ENCODE measurements at regions not wholly inside any gene's neighbourhood (a gene's known extent, or its start where the extent isn't known, plus 50 kb on each side); places are given as distances from the start of the nearest gene placed in this dataset.

GRCh38 chr21:16587141-16587581 lies 857.4 kb downstream of the USP25 start:
- DNase-seq (ENCODE audit: low read depth) = peak; percentile 48

GRCh38 chr21:16587681-16588375 lies 858.0 kb downstream of the USP25 start:
- peak; percentile 82 for DNase-seq (ENCODE audit: low read depth)

DNA sequence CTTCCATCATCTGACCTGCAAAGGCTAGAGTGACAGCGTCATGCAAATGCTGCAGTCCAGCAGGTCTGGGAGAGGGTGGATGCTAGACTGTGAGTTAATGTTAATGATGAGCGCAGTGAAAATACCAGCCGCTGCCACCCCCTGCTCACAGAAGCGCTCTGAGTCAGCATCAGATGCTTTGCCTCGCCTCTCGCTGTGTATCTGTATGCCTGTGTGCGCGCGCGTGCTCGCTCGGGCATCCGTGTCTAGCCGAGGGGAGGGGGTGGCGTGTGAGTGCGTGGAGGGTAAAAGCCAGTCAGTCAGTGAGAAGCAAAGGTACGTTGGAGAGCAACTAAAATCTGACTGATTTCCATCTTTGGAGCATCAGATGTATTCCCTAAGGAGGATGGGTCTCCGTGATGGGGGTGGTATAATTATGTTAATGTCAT lies 858.7 kb downstream of the USP25 start:
- DNase-seq (ENCODE audit: low read depth) = peak; percentile 74

GRCh38 chr21:16589006-16589898 lies 859.5 kb downstream of the USP25 start:
- no peak for DNase-seq (ENCODE audit: low read depth)

DNA sequence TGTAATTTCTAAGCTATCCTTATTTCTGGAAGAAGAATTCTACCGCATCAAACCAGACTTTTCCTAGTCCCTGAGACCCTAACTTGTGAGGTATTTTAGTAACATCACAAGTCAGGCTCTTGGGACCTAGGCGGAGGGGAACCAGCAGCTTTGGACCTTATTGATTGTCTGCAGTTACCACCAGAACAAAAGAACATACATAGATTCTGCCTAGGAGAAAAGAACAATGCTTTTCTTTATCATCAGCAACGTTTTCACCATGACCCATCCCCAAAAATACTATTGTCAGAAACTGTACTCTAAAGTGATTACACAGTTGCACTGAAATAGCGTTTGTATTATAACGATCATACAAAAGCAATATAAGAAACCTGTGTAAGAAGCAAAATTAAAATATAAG lies 860.4 kb downstream of the USP25 start:
- no peak for DNase-seq (ENCODE audit: low read depth)

- no peak for DNase-seq (ENCODE audit: low read depth)
Measured at GRCh38 chr21:16590641-16591292, 861.0 kb downstream of the USP25 start.

GRCh38 chr21:16592381-16592780 lies 862.6 kb downstream of the USP25 start:
- no peak for DNase-seq (ENCODE audit: low read depth)

GRCh38 chr21:16594191-16594590 lies 864.4 kb downstream of the USP25 start:
- no peak for DNase-seq (ENCODE audit: low read depth)

DNA sequence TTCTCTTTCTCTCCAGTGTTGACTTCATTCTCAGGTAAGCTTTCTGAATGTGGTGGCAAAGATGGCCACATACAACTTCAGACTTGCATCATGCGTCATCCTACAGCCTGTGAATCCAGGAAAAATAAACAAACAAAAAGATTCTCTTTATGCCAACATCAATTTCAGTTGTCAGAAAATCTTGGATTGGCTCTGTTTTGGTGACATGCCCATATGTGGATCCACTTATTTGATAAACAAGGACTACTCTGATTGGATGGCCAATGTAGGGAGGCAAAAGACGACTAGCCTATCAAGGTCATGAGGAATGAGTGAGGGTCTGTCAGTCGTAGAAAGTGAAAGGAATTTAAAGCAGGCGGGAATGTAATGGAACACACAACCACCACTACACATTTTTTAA lies 866.6 kb downstream of the USP25 start:
- no peak for DNase-seq (ENCODE audit: low read depth)

DNA sequence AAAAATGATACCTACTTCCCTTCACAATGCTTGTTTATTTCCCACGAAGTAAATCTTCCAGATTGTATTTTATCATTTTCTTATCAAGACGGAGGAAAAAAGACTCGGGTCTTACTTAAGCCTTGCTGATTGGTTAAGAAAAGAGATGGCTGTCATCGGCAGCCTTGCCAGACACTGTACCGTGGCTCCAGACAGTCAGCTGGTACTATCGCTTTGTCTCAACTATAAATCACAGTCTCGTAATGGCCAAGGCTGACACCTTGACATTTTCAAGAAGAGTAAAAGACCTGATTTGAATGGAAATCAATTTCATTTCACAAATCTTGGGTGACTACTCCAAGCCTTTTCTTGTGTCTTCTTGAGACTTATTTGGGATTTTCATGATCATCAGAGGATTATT lies 868.0 kb downstream of the USP25 start:
- DNase-seq (ENCODE audit: low read depth) = no peak

- DNase-seq (ENCODE audit: low read depth) = peak; percentile 8
Measured at GRCh38 chr21:16605597-16605996, 875.8 kb downstream of the USP25 start.

DNA sequence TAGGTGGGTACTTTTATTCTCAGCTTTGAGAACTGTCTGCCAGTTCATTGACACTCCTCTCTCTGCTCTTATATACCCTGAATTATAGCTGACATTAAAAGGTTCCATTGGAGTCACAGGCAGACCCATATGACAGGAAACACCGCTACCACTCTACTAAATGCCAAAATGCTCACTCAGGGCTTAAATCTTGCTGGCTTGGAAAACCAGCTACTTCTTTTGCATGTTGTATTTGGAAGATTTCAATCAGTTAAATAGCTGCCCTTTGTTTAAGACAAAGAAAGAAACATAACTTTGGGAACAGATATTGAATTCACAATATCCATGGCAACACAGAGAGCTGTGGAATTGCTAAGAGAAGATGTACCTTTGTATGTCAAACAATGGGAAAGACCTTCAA lies 876.5 kb downstream of the USP25 start:
- no peak for DNase-seq (ENCODE audit: low read depth)

DNA sequence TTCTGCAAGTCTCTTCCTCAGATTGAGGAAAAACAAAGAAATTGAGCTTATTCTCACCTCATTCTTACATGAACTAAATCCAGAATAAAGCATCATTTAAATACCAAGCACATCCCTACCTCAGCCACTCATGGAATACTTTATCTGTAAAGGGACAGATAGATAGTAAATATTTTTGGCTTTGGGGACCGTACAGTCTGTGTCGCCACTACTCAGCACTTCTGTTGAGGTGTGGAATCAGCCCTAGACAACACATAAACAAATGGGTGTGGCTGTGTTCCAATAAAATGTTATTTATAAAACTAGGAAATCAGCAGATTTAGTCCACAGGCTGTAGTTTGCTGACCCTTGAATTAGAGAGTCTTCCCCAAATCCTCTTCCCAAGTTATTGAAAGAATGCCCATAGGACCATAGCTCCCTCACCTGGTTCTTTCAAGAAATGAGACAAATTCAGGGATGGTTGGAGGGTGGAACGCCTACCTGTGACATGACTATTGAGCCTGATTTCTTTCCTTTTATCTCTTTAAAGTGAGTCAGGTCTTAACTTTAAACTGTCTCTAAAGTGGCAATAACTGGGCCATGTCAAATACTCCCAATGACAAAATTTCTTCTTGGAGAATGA lies 878.5 kb downstream of the USP25 start:
- DNase-seq (ENCODE audit: low read depth) = no peak

DNA sequence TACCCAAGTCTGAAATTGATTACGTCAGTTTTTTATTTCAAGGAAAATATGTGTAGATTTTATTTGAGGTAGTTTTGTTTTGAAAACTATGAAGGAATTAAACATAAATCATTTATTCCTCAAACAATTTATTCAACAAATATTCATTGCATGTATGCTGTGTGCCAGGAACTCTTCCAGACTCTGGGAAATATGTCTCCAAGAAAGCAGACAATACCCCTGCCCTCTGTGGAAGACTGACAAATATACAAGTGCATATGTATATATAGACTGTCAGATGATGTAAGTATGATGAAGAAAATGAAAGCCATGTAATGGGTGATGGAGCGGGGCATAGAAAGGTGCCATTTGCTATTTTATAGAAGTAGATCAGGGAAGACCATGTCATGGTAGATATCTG lies 889.5 kb downstream of the USP25 start:
- no peak for DNase-seq (ENCODE audit: low read depth)

GRCh38 chr21:16620786-16621320 lies 891.1 kb downstream of the USP25 start:
- DNase-seq (ENCODE audit: low read depth) = no peak

DNA sequence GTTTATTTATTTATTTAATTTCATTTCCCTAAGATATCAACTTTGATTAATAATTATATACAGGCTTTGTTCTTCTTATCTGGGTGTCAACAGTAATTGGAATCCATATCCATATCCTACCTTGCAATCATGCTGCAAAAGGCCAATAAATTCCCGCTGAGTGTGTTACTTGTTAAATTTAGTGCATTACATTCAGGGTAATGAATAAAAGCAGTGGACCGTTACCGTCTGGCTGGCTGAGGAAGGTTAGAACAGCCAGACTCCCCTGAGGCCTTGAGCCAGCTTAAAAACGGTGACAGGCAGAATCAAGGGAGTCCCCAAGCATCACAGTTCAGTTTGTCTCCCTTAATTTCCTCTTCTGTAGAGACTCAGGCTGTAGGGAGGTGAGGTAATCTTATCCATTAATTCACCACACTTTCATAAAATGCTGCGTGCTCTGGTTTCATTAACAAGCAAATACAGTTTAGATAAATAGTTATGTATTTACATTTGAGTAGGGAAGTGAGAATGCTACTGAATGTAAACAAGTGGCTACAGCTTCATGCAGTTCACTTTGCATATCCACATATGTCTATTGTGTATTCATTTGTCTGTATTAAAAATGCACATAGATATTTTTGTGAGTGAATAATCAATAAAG lies 888.2 kb upstream of the CXADR start:
- no peak for DNase-seq (ENCODE audit: low read depth)

GRCh38 chr21:16625491-16625890 lies 887.4 kb upstream of the CXADR start:
- no peak for DNase-seq (ENCODE audit: low read depth)

- DNase-seq (ENCODE audit: low read depth) = peak; percentile 51
Measured at GRCh38 chr21:16633831-16634459, 878.9 kb upstream of the CXADR start.

DNA sequence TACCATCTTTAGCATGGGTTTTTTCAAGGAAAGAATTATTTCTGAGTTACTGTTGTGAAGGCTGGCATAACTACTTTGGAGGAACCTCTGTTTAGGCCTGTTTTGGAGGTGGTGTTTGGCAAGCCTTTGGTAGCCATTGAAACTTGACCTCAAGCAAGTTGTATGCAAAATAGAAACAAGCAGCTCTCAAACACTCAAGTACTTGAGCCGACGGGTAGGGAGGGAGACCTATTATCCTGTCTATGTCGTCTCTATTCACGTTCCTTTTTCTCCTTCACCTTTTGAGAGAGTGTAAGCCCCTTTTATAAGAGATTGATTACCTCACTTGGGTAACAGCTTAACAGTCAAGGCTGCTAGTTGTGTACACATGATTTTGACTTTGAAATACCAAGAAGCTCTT lies 878.3 kb upstream of the CXADR start:
- DNase-seq (ENCODE audit: low read depth) = peak; percentile 3

- DNase-seq (ENCODE audit: low read depth) = no peak
Measured at GRCh38 chr21:16640297-16641027, 872.4 kb upstream of the CXADR start.
